ENCODE measurements at regions not wholly inside any gene's neighbourhood (a gene's known extent, or its start where the extent isn't known, plus 50 kb on each side); places are given as distances from the start of the nearest gene placed in this dataset.

- TF ChIP-seq, protein P1, sequence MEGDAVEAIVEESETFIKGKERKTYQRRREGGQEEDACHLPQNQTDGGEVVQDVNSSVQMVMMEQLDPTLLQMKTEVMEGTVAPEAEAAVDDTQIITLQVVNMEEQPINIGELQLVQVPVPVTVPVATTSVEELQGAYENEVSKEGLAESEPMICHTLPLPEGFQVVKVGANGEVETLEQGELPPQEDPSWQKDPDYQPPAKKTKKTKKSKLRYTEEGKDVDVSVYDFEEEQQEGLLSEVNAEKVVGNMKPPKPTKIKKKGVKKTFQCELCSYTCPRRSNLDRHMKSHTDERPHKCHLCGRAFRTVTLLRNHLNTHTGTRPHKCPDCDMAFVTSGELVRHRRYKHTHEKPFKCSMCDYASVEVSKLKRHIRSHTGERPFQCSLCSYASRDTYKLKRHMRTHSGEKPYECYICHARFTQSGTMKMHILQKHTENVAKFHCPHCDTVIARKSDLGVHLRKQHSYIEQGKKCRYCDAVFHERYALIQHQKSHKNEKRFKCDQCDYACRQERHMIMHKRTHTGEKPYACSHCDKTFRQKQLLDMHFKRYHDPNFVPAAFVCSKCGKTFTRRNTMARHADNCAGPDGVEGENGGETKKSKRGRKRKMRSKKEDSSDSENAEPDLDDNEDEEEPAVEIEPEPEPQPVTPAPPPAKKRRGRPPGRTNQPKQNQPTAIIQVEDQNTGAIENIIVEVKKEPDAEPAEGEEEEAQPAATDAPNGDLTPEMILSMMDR (IDR thresholded peaks at IDR 0.05), result no peak
- H3K27me3 ChIP-seq, result no peaks in the 10 kb centered on the region
- H3K9me3 ChIP-seq, result no peaks in the 10 kb centered on the region
- H3K4me3 ChIP-seq, result no peak overlapping the region
- ATAC-seq (no peak), DNase-seq (no peak)
- intact Hi-C loops (cut with DNase I), result no loop called here
- no peaks in the 10 kb centered on the region for H3K36me3 ChIP-seq
- H3K27ac ChIP-seq, result no peak overlapping the region
- H3K4me1 ChIP-seq, result no peaks in the 10 kb centered on the region
Observed at GRCh38 chrX:140163371-140164159, 198.2 kb upstream of the CXorf66 start.

DNA sequence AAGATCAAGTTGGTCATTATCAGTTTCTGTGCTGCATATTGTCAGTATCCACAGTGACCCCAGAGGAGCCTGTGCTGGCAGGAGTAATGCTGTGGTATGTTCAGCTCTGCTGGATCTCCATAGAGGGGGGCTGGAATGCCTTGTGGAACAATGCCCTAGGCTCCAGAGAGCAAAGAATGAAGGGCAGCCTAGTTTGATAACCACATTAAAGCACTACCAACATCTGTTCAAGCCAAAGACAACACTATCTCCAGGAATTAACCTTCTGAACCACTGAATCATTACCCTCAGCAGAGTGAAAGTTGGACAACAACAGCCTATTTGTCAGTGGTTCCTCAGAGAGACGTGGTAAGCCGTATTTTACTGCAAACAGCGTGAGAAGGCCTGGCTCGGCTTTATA is 192.3 kb upstream of the CXorf66 start:
- Histone ChIP-seq H3K27me3 (no peaks in the 10 kb centered on the region), H3K4me3 (no peak overlapping the region), H3K9me3 (no peaks in the 10 kb centered on the region), H3K27ac (no peak overlapping the region), H3K36me3 (no peaks in the 10 kb centered on the region), H3K4me1 (no peaks in the 10 kb centered on the region)
- DNase-seq (no peak), ATAC-seq (no peak)
- intact Hi-C loops (cut with DNase I), result no loop called here
- TF ChIP-seq, protein P1 (IDR thresholded peaks at IDR 0.05), result no peak

DNA sequence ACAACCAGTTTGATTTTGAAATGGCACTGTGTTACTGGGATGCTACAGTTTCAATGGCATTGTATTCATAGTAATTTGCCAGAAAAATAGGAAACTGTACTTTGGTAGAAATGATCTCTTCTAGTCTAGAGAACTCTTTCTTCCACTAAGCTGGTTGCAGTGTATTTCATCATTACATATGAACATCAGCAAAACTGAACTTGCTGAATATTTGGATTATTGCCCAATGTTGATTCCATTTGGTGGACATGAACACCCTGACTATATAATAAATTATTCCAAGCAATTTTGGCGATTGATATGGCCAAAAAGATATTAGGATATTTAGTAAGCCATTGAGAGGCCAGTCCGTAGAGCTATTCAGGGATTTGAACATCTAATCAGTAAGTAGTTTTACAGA is 191.8 kb upstream of the CXorf66 start:
- no peaks in the 10 kb centered on the region for H3K4me1 ChIP-seq
- H3K27ac ChIP-seq, result no peak overlapping the region
- H3K4me3 ChIP-seq, result no peak overlapping the region
- no peaks in the 10 kb centered on the region for H3K36me3 ChIP-seq
- no peaks in the 10 kb centered on the region for H3K9me3 ChIP-seq
- ATAC-seq, result no peak
- no peaks in the 10 kb centered on the region for H3K27me3 ChIP-seq
- no peak for DNase-seq
- TF ChIP-seq, protein P1 (IDR thresholded peaks at IDR 0.05), result no peak
- intact Hi-C loops (cut with DNase I), result no loop called here

- intact Hi-C loops (cut with DNase I), result no loop called here
- DNase-seq, result no peak
Observed at GRCh38 chrX:140151316-140151715, 186.0 kb upstream of the CXorf66 start.

GRCh38 chrX:140149761-140150160 is 184.4 kb upstream of the CXorf66 start:
- no peaks in the 10 kb centered on the region for H3K27me3 ChIP-seq
- DNase-seq (no peak), ATAC-seq (no peak)
- H3K36me3 ChIP-seq, result no peaks in the 10 kb centered on the region
- intact Hi-C loops (cut with DNase I), result no loop called here
- TF ChIP-seq, protein P1 (IDR thresholded peaks at IDR 0.05), result no peak
- H3K27ac ChIP-seq, result no peak overlapping the region
- no peaks in the 10 kb centered on the region for H3K4me1 ChIP-seq
- H3K4me3 ChIP-seq, result no peak overlapping the region
- H3K9me3 ChIP-seq, result no peaks in the 10 kb centered on the region

More at GRCh38 chrX:140151316-140151715, 186.0 kb upstream of the CXorf66 start:
- ATAC-seq, result no peak
- Histone ChIP-seq H3K27me3 (no peaks in the 10 kb centered on the region), H3K9me3 (no peaks in the 10 kb centered on the region), H3K36me3 (no peaks in the 10 kb centered on the region), H3K4me3 (no peak overlapping the region), H3K27ac (no peak overlapping the region), H3K4me1 (no peaks in the 10 kb centered on the region)
- TF ChIP-seq, protein P1 (IDR thresholded peaks at IDR 0.05), result no peak

All from upper lobe of right lung (tissue), 1 donor.